Peyer's patch (tissue), 4 donors: ENCODE measurements at regions not wholly inside any gene's neighbourhood (a gene's known extent, or its start where the extent isn't known, plus 50 kb on each side); places are given as distances from the start of the nearest gene placed in this dataset.

ENCODE experiments used
- CTCF ChIP-seq, 6 experiments: fragments of 450-650 bp in 4 of 6; fragments of 200-600 bp in 2 of 6; sonication (generic) in 1 of 6; IDR thresholded peaks; one replicate each; pipeline ENCODE4 v1.5.1; 2017 to 2019; ENCODE audit warnings: antibody characterized with exemption in 6 of 6, mild to moderate bottlenecking in 3 of 6, moderate library complexity in 1 of 6
- POLR2A ChIP-seq, 2 donors: fragments of 450-650 bp; IDR thresholded peaks; one replicate each; pipeline ENCODE4 v1.5.1; 2017; ENCODE audit warnings: antibody characterized with exemption in 2 of 2, mild to moderate bottlenecking in 2 of 2, moderate library complexity in 2 of 2

- TF ChIP-seq CTCF (IDR thresholded peaks at IDR 0.05) (no peak), POLR2A (IDR thresholded peaks at IDR 0.05) (no peak)
These were observed 124.2 kb upstream of the ZBTB40 start for GRCh38 chr1:22327411-22327810.
